GM12878 (cell line): ENCODE measurements at regions not wholly inside any gene's neighbourhood (a gene's known extent, or its start where the extent isn't known, plus 50 kb on each side); places are given as distances from the start of the nearest gene placed in this dataset.

Source experiments
- ATAC-seq: fragments of 200-7000 bp; cut with Tn5 transposase; 3 replicates; pipeline ENCODE4 v1.9.1; 2020; ENCODE audit warnings: mild to moderate bottlenecking, moderate library complexity
- BruUV-seq: library from RNA; stranded (reverse); fragments of 400-500 nt; replicated peaks from 2 replicates; lab custom pipeline; 2021; lab: Mats Ljungman, UMichigan
- CTCF ChIA-PET: fragments of 300-600 bp; sonication (Branson Sonifier 250); formaldehyde crosslinking; extraction: SDS; loops from one replicate; lab custom pipeline; 2021; ENCODE audit warnings: inconsistent platforms; lab: Yijun Ruan, JAX
- POLR2A ChIA-PET: fragments of 350-600 bp; formaldehyde crosslinking; extraction: SDS; loops from one replicate; lab custom pipeline; 2021; ENCODE audit warnings: inconsistent platforms; lab: Charles Lee
- RAD21 ChIA-PET: fragments of 300-600 bp; sonication (Branson Sonifier 250); formaldehyde crosslinking; loops from one replicate; lab custom pipeline; 2023; ENCODE audit warnings: antibody characterized with exemption; ENCODE audit not compliant: unreplicated experiment; lab: Charles Lee
- SMC1A ChIA-PET: fragments of 300-600 bp; sonication (Branson Sonifier 250); formaldehyde crosslinking; loops from one replicate; lab custom pipeline; 2023; ENCODE audit not compliant: unreplicated experiment, uncharacterized antibody; lab: Charles Lee
- DNase-seq: peaks from one replicate; pipeline ENCODE4 v3.0.0-alpha.2; 2011; ENCODE audit warnings: low read depth, low spot score
- FAIRE-seq: peaks from 3 replicates; lab custom pipeline; 2011; peaks lifted over from hg19 to GRCh38; lab: Jason Lieb, UNC
- H2AFZ ChIP-seq: 2 replicates; pipeline ENCODE4 v1.6.0; 2011; ENCODE audit warnings: low read depth, low read length, control low read depth; ENCODE audit not compliant: control insufficient read depth
- H3K27ac ChIP-seq: 2 replicates; pipeline ENCODE4 v1.5.1; 2011; ENCODE audit warnings: control low read depth; ENCODE audit not compliant: control insufficient read depth, insufficient read depth
- H3K27me3 ChIP-seq, 2 experiments: replicated peaks in 1 of 2; 2 replicates each; pipeline versions ENCODE4 v1.6.0 to v1.6.1; 2011; ENCODE audit warnings: low read length in 1 of 2; ENCODE audit not compliant: control insufficient read depth in 2 of 2, insufficient read depth in 2 of 2
- H3K36me3 ChIP-seq, 2 experiments: 2 replicates each; pipeline ENCODE4 v1.5.1; 2011; ENCODE audit warnings: low read length in 1 of 2; ENCODE audit not compliant: control insufficient read depth in 2 of 2, insufficient read depth in 2 of 2
- H3K4me1 ChIP-seq: 2 replicates; pipeline ENCODE4 v1.6.1; 2011; ENCODE audit warnings: mild to moderate bottlenecking, low read length, moderate library complexity, mixed read lengths; ENCODE audit not compliant: control insufficient read depth, insufficient read depth
- H3K4me2 ChIP-seq: 2 replicates; pipeline ENCODE4 v1.6.0; 2011; ENCODE audit warnings: control low read depth; ENCODE audit not compliant: control insufficient read depth, insufficient read depth
- H3K4me3 ChIP-seq: fragments of 200-600 bp; sonication (generic); 2 replicates; pipeline ENCODE4 v1.5.1; 2016
- H3K79me2 ChIP-seq: 2 replicates; pipeline ENCODE4 v1.6.0; 2011; ENCODE audit warnings: low read length; ENCODE audit not compliant: control insufficient read depth, insufficient read depth
- H3K9ac ChIP-seq: 2 replicates; pipeline ENCODE4 v1.8.0; 2011; ENCODE audit warnings: low read length, control low read depth, mixed read lengths; ENCODE audit not compliant: control insufficient read depth, insufficient read depth
- H3K9me3 ChIP-seq: replicated peaks from 3 replicates; pipeline ENCODE4 v1.5.1; 2011; ENCODE audit warnings: mild to moderate bottlenecking, low read length; ENCODE audit not compliant: control insufficient read depth, insufficient read depth
- H4K20me1 ChIP-seq: 2 replicates; pipeline ENCODE4 v1.6.0; 2011; ENCODE audit not compliant: control insufficient read depth, insufficient read depth
- ASH2L ChIP-seq: fragments of 300-600, 200-600 bp; sonication (generic); IDR thresholded peaks from 2 replicates; pipeline ENCODE4 v1.6.1; 2017; ENCODE audit warnings: low read depth, mild to moderate bottlenecking, borderline replicate concordance
- BMI1 ChIP-seq: fragments of 450-650 bp; IDR thresholded peaks from 2 replicates; pipeline ENCODE4 v1.6.1; 2016; ENCODE audit warnings: mild to moderate bottlenecking, moderate library complexity, borderline replicate concordance
- CHD1 ChIP-seq: IDR thresholded peaks from 2 replicates; pipeline ENCODE4 v1.6.1; 2012; ENCODE audit warnings: low read depth, low read length, improper control_type of control experiment
- CREM ChIP-seq: IDR thresholded peaks from 2 replicates; pipeline ENCODE4 v1.6.1; 2014; ENCODE audit warnings: antibody characterized with exemption, low read depth
- EZH2 ChIP-seq: IDR thresholded peaks from 2 replicates; pipeline ENCODE4 v1.6.1; 2012; ENCODE audit warnings: low read depth, mild to moderate bottlenecking, control low read depth, inconsistent platforms, low read length, borderline replicate concordance; ENCODE audit not compliant: control insufficient read depth
- FOXM1 ChIP-seq: IDR thresholded peaks from 2 replicates; pipeline ENCODE4 v1.6.1; 2012; ENCODE audit warnings: low read depth, mild to moderate bottlenecking, inconsistent platforms, low read length, moderate library complexity
- IKZF1 ChIP-seq: fragments of 450-650 bp; conservative IDR thresholded peaks from 2 replicates; pipeline ENCODE4 v1.6.1; 2017; ENCODE audit warnings: antibody characterized with exemption, mild to moderate bottlenecking
- MYB ChIP-seq: fragments of 150-350 bp; IDR thresholded peaks from 2 replicates; pipeline ENCODE4 v1.6.1; 2014; ENCODE audit warnings: mild to moderate bottlenecking, low read depth, low read length, borderline replicate concordance
- NFIC ChIP-seq: IDR thresholded peaks from 2 replicates; pipeline ENCODE4 v1.6.1; 2012; ENCODE audit warnings: low read depth, mild to moderate bottlenecking, inconsistent platforms, low read length, moderate library complexity
- NRF1 ChIP-seq: conservative IDR thresholded peaks from 2 replicates; pipeline ENCODE4 v1.6.1; 2011; ENCODE audit warnings: mild to moderate bottlenecking, low read depth, low read length, improper control_type of control experiment
- PML ChIP-seq: IDR thresholded peaks from 2 replicates; pipeline ENCODE4 v1.6.1; 2012; ENCODE audit warnings: low read length, inconsistent platforms
- POU2F2 ChIP-seq: IDR thresholded peaks from 3 replicates; pipeline ENCODE4 v1.6.1; 2011; ENCODE audit warnings: low read depth, mild to moderate bottlenecking, low read length, borderline replicate concordance
- RB1 ChIP-seq: fragments of 450-650 bp; formaldehyde crosslinking; IDR thresholded peaks from 2 replicates; pipeline ENCODE4 v1.6.1; 2017; ENCODE audit warnings: mild to moderate bottlenecking, borderline replicate concordance
- SMAD5 ChIP-seq: IDR thresholded peaks from 2 replicates; pipeline ENCODE4 v1.6.1; 2016; ENCODE audit warnings: antibody characterized with exemption, low read depth
- SUPT20H ChIP-seq: IDR thresholded peaks from 2 replicates; pipeline ENCODE4 v1.6.1; 2011; ENCODE audit warnings: low read depth, mild to moderate bottlenecking, low read length, moderate library complexity, borderline replicate concordance; ENCODE audit not compliant: control insufficient read depth
- ZBED1 ChIP-seq: IDR thresholded peaks from 2 replicates; pipeline ENCODE4 v1.6.1; 2016; ENCODE audit warnings: borderline replicate concordance
- WGBS: methylation state at CpG from one replicate; pipeline ENCODE4 v1.1.6; 2016; ENCODE audit warnings: low lambda C conversion rate; ENCODE audit not compliant: insufficient replicate concordance, insufficient coverage; ENCODE audit errors: missing lambda C conversion rate; 5-methylcytosine and 5-hydroxymethylcytosine counted together
- in situ Hi-C: fragments of 300-500 bp; cut with MboI; formaldehyde crosslinking; loops from 9 replicates; pipeline ENCODE4 v1.14.3; 2018; ENCODE audit warnings: mixed read lengths
- intact Hi-C: fragments of 100-400 bp; cut with micrococcal nuclease; formaldehyde crosslinking; loops from one replicate; pipeline ENCODE4 v1.14.2; 2022; ENCODE audit not compliant: unreplicated experiment
- TF ChIP-seq, protein P1 (sequence below): fragments of 450-650 bp; IDR thresholded peaks from 2 replicates; pipeline ENCODE4 v1.6.1; 2017; ENCODE audit warnings: mild to moderate bottlenecking, low read depth, inconsistent platforms; ENCODE audit not compliant: poor library complexity, severe bottlenecking
- TF ChIP-seq, protein P2 (sequence below): IDR thresholded peaks from 2 replicates; pipeline ENCODE4 v1.6.1; 2011; ENCODE audit warnings: low read depth, mild to moderate bottlenecking, low read length, moderate library complexity, borderline replicate concordance; ENCODE audit errors: extremely low read depth

DNA sequence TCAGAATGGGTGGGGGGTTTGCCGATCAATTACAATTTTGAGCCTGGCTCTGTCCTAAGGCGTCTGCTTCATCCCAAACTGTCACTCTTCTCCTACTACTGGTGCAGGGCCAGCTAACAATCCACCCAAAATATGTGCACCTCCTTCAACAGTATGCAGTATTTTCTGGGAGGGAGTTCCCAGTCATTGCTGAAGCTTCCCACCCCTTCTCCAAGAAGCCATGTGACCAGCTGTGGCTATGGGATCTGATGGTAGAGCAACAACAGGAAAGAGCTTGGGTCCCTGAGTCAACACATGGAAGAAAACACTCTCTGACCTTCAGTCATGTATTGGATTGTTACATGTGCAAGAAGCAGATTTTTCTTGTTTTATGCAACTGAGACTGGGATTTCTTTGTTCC lies 185.7 kb upstream of the GHITM start:
- H3K79me2 ChIP-seq, result no peaks in the 10 kb centered on the region
- H3K36me3 ChIP-seq, result no peaks in the 10 kb centered on the region
- no peak overlapping the region for H2AFZ ChIP-seq
- FAIRE-seq (no peak), ATAC-seq (no peak), DNase-seq (no peak)
- H3K27ac ChIP-seq, result no peak overlapping the region
- no peaks in the 10 kb centered on the region for H3K27me3 ChIP-seq
- TF ChIP-seq RB1 (no peak), NFIC (no peak), POU2F2 (no peak), EZH2 (no peak), PML (no peak), BMI1 (no peak), ASH2L (no peak), NRF1 (no peak), CHD1 (no peak), IKZF1 (no peak), MYB (no peak), SUPT20H (no peak), SMAD5 (no peak), CREM (no peak), ZBED1 (no peak), FOXM1 (no peak)
- TF ChIP-seq, protein P1, sequence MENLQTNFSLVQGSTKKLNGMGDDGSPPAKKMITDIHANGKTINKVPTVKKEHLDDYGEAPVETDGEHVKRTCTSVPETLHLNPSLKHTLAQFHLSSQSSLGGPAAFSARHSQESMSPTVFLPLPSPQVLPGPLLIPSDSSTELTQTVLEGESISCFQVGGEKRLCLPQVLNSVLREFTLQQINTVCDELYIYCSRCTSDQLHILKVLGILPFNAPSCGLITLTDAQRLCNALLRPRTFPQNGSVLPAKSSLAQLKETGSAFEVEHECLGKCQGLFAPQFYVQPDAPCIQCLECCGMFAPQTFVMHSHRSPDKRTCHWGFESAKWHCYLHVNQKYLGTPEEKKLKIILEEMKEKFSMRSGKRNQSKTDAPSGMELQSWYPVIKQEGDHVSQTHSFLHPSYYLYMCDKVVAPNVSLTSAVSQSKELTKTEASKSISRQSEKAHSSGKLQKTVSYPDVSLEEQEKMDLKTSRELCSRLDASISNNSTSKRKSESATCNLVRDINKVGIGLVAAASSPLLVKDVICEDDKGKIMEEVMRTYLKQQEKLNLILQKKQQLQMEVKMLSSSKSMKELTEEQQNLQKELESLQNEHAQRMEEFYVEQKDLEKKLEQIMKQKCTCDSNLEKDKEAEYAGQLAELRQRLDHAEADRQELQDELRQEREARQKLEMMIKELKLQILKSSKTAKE, result no peak
- TF ChIP-seq, protein P2, sequence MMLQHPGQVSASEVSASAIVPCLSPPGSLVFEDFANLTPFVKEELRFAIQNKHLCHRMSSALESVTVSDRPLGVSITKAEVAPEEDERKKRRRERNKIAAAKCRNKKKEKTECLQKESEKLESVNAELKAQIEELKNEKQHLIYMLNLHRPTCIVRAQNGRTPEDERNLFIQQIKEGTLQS, result no peak
- in situ Hi-C loops, result no loop called here
- ChIA-PET SMC1A (interaction anchor here (1.0 to 1.1 kb wide), 2 partner anchors 9 to 44 kb away, joined by 3 read pairs; no protein-coding TSS in a partner anchor), CTCF (interaction anchor here (0.7 to 1.3 kb wide), 2 partner anchors 18 to 160 kb away, joined by 3 read pairs; no protein-coding TSS in a partner anchor), POLR2A (no interaction called here), RAD21 (no interaction called here)
- no peaks in the 10 kb centered on the region for H3K4me1 ChIP-seq
- intact Hi-C loops, result no loop called here
- H3K9ac ChIP-seq, result no peak overlapping the region
- BruUV-seq, result no TSS peak
- 54% methylated on average over 2 of the region's 2 CpGs for WGBS
- H3K4me3 ChIP-seq, result no peak overlapping the region
- H4K20me1 ChIP-seq, result no peaks in the 10 kb centered on the region
- no peak overlapping the region for H3K4me2 ChIP-seq
- H3K9me3 ChIP-seq, result no peaks in the 10 kb centered on the region
